AG20443 (cell line): ENCODE measurements at regions not wholly inside any gene's neighbourhood (a gene's known extent, or its start where the extent isn't known, plus 50 kb on each side); places are given as distances from the start of the nearest gene placed in this dataset.
A peak's percentile ranks its signal among the peaks of the same experiment; 100 is the strongest.

Source experiments
- DNase-seq: peaks from one replicate; pipeline ENCODE4 v3.0.0; 2012; ENCODE audit warnings: low spot score, mixed read lengths

GRCh38 chr21:22409571-22409970, 1411.4 kb downstream of the NCAM2 start:
- DNase-seq = no peak

DNA sequence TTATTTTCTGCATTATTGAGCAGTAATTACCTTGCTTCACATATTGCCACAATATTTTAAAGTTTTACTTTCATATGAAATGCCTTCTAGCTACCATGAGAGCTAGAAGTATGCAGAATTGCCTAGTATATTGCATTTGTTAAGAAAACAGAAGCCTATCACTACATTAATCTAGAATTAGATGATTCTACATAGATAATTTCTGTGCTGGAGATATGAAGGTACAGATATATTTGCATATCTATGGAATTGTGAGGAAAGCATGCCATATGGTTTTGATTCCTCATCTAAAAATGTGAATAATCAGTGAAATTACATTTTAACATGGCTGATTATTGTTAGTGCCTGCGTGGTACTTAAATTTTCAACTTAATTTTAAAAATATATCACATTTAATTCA, 1418.3 kb downstream of the NCAM2 start:
- no peak for DNase-seq

DNA sequence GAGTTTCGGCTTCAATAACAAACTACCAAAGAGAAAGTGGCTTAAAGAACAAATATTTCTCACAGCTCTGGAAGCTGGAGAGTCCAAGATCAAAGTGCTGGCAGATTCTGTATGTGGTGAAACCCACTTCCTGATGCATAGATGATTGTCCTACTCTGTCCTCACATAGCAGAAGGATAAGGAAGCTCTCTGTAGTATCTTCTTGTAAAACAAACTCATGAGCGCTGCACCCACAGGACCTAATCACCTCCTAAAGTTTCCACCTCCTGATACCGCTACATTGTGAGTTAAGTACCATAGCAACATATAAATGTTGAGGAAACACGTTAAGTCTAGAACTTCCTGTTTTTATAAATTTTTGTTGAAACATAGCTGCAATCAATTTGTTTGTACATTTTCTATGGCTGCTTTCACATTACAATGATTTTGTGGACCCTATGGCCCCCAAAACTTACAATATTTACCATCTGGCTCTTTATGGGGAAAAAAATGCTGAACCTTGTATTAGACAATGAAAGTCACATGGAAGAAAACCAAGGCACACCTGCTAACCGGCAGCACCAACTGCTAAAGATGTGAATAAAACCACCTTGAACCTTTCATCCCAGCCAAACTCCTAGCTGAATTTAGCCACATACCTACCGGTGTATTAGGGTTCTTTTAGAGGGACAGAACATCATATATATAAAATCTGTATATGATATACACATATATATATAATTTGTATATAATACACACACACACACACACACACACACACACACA, 1423.4 kb downstream of the NCAM2 start:
- DNase-seq = no peak

- DNase-seq = no peak
Measured at GRCh38 chr21:22438428-22439086, 1440.3 kb downstream of the NCAM2 start.

GRCh38 chr21:22444990-22445389, 1446.8 kb downstream of the NCAM2 start:
- DNase-seq = no peak

DNA sequence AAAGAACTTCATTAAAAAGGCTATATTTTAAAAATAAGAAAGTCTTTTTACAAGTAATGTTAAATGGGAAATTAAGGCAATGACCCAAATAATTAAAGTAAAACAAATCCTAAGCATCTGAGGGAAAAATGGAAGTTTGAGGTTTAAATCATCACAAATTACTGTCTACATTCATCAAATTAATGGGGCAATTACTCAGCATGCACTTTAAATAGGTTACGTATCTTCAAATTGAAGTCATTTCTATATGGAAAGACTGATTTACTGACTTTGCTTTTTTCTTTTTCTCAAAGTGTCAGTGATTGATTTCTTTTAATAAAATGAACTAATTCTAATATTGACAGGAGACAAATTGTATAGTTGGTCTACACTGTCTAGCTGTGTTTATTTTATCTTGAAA, 1452.3 kb downstream of the NCAM2 start:
- DNase-seq = no peak

DNA sequence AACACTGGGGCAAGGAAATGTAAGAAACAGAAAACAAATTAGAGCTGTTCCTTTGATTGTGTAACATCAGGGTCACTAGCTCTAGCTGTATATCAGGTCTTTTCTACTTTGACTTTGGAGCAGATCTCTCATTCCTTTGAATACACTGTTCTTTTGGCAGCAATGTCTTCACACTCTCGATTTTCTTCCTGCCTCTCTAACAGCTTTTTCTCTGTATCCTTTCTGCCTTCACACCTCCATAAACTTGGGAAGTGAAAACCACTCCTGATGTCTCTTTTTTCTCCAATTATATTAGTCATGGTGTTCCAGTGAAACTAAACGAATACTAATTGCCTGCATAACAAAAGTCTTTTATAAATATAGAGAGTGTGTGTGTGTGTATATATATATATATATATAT, 1458.0 kb downstream of the NCAM2 start:
- no peak for DNase-seq

DNA sequence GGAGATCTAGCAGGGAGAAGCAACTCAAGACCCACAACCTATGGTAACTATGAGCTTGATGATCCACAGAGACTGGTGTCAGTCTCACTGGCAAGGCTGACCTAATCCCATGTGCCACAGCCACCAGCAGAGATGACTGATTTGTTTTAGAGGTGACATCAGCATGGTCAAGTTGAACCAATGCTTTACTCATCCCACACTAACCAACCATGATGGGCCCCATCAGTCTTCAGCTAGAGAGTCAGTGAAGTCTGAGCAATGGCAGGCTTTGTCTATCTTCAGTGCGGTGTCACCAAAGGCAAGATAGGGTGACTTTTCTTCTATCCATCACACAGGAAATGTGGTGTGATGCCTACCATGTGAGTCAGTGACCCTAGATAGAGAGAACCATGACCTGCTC, 1470.7 kb downstream of the NCAM2 start:
- peak; percentile 2 for DNase-seq

DNA sequence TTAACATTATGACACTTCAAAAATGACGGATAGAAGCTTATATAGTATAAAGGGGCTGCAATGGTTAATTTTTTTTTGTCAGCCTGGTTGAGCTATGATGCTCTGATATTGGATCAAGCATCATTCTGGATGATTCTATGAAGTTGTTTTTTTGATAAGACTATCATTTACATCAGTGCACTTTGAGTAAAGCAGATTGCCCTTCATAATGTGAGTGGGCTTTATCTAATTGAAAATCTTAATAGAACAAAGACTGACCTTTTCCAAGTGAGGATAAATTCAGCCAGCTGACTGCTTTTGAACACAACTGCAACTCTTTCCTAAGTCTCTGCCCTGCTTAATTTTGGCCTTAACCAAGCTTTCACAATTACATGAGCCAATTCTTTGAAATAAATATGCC, 1476.2 kb downstream of the NCAM2 start:
- DNase-seq = no peak

DNA sequence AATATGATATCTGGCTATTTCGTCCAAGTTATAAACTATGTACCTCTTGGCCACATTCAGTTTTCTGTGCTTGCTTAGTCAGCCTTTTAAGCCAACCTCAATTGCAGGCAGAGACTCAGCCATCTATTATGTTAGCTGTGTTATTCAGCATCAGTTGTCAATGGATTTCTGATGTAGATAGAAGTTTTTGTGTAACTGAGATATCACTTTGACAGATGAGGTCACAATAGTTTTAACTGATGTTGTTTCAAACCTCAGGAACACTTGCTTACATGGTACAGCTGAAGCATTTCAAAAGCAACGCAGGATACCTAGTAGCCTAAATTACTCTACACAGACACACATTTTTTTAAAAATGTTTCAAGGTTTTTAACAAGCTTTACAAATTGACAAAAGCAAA, 1478.0 kb downstream of the NCAM2 start:
- DNase-seq = no peak

DNA sequence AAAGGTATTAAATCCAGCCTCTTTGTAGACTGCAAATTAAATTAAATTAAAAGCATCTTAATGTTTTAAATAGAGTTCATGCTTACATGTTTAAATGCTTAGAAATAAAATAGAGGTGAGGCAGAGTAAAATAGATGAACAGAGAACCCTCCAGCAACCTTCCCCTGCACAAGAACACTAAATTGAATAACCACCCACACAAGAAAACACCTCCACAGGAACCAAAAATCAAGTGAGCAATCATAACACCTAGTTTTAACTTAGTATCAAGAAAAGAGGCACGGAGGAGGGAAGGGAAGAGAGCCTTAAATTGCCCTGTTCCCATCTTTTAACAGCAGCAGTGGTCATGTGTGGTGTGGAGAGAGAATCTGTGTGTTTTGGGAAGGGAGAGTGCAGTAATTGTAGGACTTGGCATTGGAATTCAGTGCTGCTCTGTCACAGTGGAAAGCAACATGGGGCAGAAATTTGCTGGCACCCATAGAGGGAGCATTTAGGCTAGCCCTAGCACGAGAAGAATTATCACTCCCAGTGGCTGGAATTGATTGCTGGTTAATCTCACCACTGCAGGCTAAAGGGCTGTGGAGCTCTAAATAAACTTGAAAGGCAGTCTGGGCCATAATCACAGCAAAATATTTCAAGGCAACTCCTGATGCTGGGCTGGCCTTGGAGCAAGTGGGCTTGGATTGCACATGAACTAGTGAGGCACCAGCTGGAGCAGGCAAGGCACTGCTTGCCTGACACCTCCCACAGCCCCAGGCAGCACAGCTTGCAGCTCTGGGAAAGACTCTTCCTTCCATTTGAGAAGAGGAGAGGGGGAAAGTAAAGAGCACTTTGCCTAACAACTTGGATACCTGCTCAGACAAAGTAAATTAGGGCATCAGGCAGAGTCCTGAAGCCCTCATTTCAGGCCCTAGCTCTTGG, 1478.8 kb downstream of the NCAM2 start:
- no peak for DNase-seq

- DNase-seq = no peak
Measured at GRCh38 chr21:22490049-22490448, 1491.8 kb downstream of the NCAM2 start.

GRCh38 chr21:22516230-22516629, 1518.0 kb downstream of the NCAM2 start:
- DNase-seq = no peak

DNA sequence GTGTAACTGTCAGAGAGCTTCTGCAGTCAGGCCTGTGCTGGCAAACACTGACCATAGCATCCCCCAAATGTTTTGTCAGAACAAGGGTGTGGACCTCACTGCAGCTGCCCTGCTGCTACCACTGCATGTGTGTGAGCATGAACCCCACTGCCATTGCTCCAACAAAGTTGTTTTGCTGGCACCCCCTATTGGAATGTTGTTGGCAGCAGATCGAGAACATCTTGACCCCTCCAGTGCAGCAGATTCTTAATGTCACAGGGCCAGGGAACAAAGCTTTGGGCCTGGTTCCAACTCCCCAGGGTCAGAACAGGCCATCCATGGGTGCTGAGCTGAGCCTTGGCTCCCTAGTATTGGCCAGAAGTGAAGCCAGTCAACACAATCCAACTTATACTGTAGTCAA, 1537.4 kb downstream of the NCAM2 start:
- no peak for DNase-seq

DNA sequence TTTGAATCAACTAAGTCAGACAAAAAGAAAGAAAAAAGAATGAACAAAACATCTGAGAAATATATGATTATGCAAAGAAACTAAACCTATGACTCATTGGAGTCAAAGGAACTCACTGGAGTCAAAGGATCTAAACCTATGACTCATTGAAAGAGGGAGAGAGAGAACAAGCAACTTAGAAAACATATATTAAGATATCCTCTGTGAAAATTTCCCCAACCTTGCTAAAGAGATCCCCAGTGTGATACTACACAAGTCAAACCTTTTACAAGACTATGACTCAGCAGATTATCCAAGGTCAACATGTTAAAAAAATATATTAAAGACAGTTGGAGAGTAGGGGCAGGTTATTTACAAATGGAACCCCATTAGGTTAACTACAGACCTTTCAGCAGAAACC, 1538.3 kb downstream of the NCAM2 start:
- no peak for DNase-seq

GRCh38 chr21:22544747-22545146, 1546.5 kb downstream of the NCAM2 start:
- no peak for DNase-seq

- no peak for DNase-seq
Measured at GRCh38 chr21:22552390-22552789, 1554.2 kb downstream of the NCAM2 start.

DNA sequence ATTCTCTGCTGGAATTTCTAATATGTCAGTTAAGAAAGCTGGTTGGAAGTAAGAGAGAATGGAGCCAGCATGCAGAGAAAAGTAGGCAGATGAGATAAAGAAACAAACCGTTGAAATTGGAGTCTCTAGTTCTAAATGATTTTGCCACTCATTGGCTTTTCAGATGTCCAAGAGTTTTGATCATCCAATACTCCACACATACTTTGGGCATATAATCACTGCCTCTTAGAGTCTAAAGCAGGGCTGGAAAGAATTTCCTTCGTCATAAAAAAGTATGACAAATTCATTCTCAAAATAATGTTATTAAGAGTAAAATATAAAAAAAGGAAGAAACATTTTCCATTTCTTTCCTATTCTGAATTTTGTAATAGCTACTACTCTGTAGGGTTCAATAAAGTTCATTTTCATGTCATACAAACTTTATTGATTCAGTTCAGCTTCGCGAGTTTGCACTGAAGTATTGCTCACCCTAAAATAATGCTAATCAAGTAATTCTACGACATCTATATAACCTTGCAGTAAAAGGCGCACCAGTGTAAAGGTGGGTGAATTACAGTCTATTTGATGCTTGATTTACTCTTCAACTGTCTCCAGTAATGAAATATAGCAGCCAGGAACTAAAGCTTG, 1556.6 kb downstream of the NCAM2 start:
- no peak for DNase-seq

DNA sequence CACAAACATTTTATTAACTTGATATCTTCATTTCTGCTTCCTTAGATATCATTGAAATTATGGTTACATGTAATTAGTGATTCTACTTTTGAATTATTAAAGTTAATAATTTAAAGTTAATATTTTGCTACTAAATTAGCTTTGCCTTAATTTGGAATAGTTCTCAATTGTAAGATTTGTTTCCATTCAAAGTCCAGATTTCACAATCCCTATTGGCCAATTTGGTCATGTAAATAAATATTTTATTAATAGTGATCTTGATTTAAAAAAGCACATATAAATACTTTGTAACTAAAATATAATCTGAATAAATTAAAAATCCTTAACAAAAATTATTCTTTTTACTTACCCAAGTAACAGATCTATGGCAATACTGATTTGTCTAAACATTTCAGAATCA, 1558.6 kb downstream of the NCAM2 start:
- DNase-seq = no peak

DNA sequence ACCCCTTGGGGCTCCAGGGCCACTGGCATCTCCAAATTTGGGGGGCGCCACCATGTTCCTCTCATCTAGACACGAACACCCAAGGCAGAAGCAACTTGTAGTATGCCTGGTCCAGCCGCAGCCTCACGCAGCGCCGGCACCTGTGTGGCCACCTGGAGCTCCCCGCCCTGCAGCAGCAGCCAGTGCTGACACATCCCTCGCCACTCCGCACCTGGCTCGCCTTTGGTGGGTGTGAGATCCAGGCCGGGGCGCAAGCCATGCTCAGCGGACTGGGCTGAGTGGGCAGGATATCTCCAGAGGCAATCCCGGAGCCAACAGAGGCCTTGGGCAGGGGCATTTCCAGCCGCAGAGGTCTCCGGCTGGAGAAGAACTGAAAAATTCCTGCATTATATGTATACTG, 1563.7 kb downstream of the NCAM2 start:
- DNase-seq = no peak

DNA sequence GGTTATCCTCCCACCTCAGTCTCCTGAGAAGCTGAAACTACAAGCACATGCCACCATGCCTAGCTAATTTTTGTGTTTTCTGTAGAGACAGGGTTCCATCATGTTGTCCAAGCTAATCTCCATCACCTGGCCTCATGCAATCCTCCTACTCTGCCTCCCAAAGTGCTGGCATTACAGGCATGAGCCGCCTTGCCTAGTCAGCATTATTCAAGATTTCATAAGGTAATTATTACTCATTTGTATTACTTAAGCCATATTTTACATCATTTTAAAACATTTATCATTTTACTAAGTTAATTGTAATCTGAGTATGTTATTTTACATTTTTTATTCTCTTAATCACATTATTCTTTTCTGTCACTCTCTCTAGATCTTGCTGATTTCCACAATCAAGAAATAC, 1575.6 kb downstream of the NCAM2 start:
- DNase-seq = no peak

GRCh38 chr21:22575165-22575584, 1577.0 kb downstream of the NCAM2 start:
- no peak for DNase-seq
